Thymus (tissue), 11 donors: ENCODE measurements at regions not wholly inside any gene's neighbourhood (a gene's known extent, or its start where the extent isn't known, plus 50 kb on each side); places are given as distances from the start of the nearest gene placed in this dataset.

Experiments
- DNase-seq, 9 donors: peaks; one replicate each; pipeline ENCODE4 v3.0.0-alpha.2; 2013; ENCODE audit warnings: low spot score in 9 of 9, low read depth in 6 of 9, missing footprints in 1 of 9
- H3K27ac ChIP-seq, 2 donors: one replicate each; pipeline ENCODE4 v1.5.1; 2013; ENCODE audit warnings: control low read depth in 1 of 2, low read depth in 1 of 2, low read length in 1 of 2, mild to moderate bottlenecking in 1 of 2, moderate library complexity in 1 of 2
- H3K27me3 ChIP-seq, 2 donors: one replicate each; pipeline ENCODE4 v1.5.1; 2013; ENCODE audit warnings: low read length in 1 of 2; ENCODE audit not compliant: control insufficient read depth in 2 of 2, insufficient read depth in 1 of 2
- H3K36me3 ChIP-seq, 2 donors: one replicate each; pipeline ENCODE4 v1.5.1; 2013; ENCODE audit warnings: low read length in 1 of 2, mild to moderate bottlenecking in 1 of 2, moderate library complexity in 1 of 2; ENCODE audit not compliant: control insufficient read depth in 2 of 2, insufficient read depth in 2 of 2
- H3K4me1 ChIP-seq, 2 donors: one replicate each; pipeline ENCODE4 v1.5.1; 2013; ENCODE audit warnings: low read length in 2 of 2; ENCODE audit not compliant: control insufficient read depth in 2 of 2, insufficient read depth in 2 of 2
- H3K4me3 ChIP-seq, 2 donors: one replicate each; pipeline ENCODE4 v1.5.1; 2013; ENCODE audit warnings: low read length in 2 of 2, control low read depth in 1 of 2, mild to moderate bottlenecking in 1 of 2
- H3K9me3 ChIP-seq, 2 donors: one replicate each; pipeline ENCODE4 v1.5.1; 2013; ENCODE audit warnings: low read length in 1 of 2, mild to moderate bottlenecking in 1 of 2; ENCODE audit not compliant: control insufficient read depth in 2 of 2, insufficient read depth in 1 of 2
- WGBS: extraction: QIAGEN DNeasy Blood & Tissue Kit; methylation state at CpG from one replicate; pipeline ENCODE4 v1.1.7; 2013; 5-methylcytosine and 5-hydroxymethylcytosine counted together
- donor health status: healthy.

GRCh38 chr2:177335917-177336450, 56.6 kb upstream of the AGPS start:
- Histone ChIP-seq H3K36me3 (no peaks in the 10 kb centered on the region), H3K9me3 (no peaks in the 10 kb centered on the region), H3K4me3 (no peak overlapping the region), H3K27ac (no peak overlapping the region), H3K27me3 (no peaks in the 10 kb centered on the region), H3K4me1 (peaks cover 4% of the 10 kb centered on the region in 2 donors)
- WGBS = 99% methylated on average over 1 of the region's 1 CpG
- DNase-seq = no peak

DNA sequence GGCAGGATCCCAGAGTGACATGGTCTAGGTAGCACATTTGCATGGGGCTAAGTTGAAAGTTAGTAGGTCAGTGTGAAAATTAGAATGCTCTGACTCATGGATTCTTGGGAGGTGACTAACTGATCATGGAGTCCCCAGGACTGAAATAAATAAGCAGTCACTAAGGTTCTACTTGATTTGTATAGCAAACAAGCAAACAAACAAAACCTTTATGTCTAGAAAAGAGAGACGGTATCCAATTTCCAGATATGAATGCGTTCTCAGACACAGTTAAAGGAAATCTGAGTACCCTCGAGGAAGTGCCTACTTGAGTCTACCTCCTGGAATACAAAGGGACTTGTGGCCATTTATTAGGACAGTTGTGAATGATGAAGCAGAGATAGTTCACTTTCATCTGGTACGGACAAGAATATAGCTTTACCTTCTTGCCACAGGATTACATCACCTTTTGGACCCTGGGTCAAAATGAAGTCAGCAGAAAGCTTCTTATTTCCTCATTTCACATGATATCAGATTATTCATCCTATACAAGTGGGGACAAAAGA, 54.3 kb upstream of the AGPS start:
- no peaks in the 10 kb centered on the region for H3K4me1 ChIP-seq
- H3K4me3 ChIP-seq = no peak overlapping the region
- H3K27ac ChIP-seq = no peak overlapping the region
- H3K36me3 ChIP-seq = no peaks in the 10 kb centered on the region
- H3K9me3 ChIP-seq = no peaks in the 10 kb centered on the region
- no peaks in the 10 kb centered on the region for H3K27me3 ChIP-seq
- no peak for DNase-seq
- 96% methylated on average over 4 of the region's 4 CpGs for WGBS

DNA sequence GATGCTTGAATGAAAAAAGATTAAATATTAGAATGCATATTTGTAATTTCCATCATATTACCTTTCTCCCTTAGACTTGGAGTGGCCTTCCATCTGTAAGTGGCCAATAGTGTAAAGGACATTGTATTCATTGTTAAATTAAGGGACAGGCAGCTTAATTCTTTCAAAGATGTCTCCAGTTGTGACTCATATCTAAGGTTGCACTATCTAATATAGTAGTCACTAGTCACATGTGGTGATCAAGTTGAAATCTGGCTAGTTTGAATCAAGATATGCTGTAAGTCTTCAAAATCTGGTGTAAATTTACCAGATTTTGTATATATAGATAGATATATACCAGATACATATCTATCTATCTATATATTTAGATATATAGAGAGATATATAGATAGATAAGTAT, 52.4 kb upstream of the AGPS start:
- H3K9me3 ChIP-seq = no peaks in the 10 kb centered on the region
- no peak for DNase-seq
- H3K36me3 ChIP-seq = no peaks in the 10 kb centered on the region
- no peaks in the 10 kb centered on the region for H3K4me1 ChIP-seq
- no peak overlapping the region for H3K4me3 ChIP-seq
- H3K27me3 ChIP-seq = no peaks in the 10 kb centered on the region
- H3K27ac ChIP-seq = no peak overlapping the region

- H3K4me3 ChIP-seq = no peak overlapping the region
- no peak for DNase-seq
- no peaks in the 10 kb centered on the region for H3K27me3 ChIP-seq
- H3K36me3 ChIP-seq = no peaks in the 10 kb centered on the region
- 98% methylated on average over 4 of the region's 4 CpGs for WGBS
- no peak overlapping the region for H3K27ac ChIP-seq
- no peaks in the 10 kb centered on the region for H3K9me3 ChIP-seq
- no peaks in the 10 kb centered on the region for H3K4me1 ChIP-seq
Measured at GRCh38 chr2:177342736-177343135, 49.8 kb upstream of the AGPS start.
